PC-3 (cell line): ENCODE measurements at regions not wholly inside any gene's neighbourhood (a gene's known extent, or its start where the extent isn't known, plus 50 kb on each side); places are given as distances from the start of the nearest gene placed in this dataset.
"Not testable (repeated sequence)": the region's sequence is repeated elsewhere in the genome, so short reads cannot be mapped to it uniquely, and the experiment has no call there.

Source experiments
- ATAC-seq: fragments of 200-7000 bp; cut with Tn5 transposase; 2 replicates; pipeline ENCODE4 v1.9.1; 2020; ENCODE audit warnings: mild to moderate bottlenecking, moderate library complexity
- BruUV-seq: library from RNA; stranded (reverse); fragments of 400-500 nt; replicated peaks from 2 replicates; lab custom pipeline; 2021; lab: Mats Ljungman, UMichigan
- CTCF ChIA-PET: fragments of 300-600 bp; sonication (Branson Sonifier 250); formaldehyde crosslinking; loops from one replicate; lab custom pipeline; 2022; ENCODE audit warnings: antibody characterized with exemption; lab: Charles Lee
- POLR2A ChIA-PET: fragments of 300-600 bp; sonication (Branson Sonifier 250); formaldehyde crosslinking; loops from one replicate; lab custom pipeline; 2022; ENCODE audit warnings: antibody characterized with exemption; ENCODE audit not compliant: unreplicated experiment; lab: Charles Lee
- DNase-seq: peaks from one replicate; pipeline ENCODE4 v3.0.0-alpha.2; 2015
- H2AFZ ChIP-seq: fragments of 300-600 bp; sonication (generic); 2 replicates; pipeline ENCODE4 v1.6.0; 2016; ENCODE audit warnings: antibody characterized with exemption, low read length
- H3F3A ChIP-seq: fragments of 300-600 bp; sonication (generic); one replicate; pipeline ENCODE4 v1.6.0; 2017; ENCODE audit warnings: antibody characterized with exemption, low read length, control low read depth, mild to moderate bottlenecking; ENCODE audit not compliant: unreplicated experiment
- H3K27ac ChIP-seq: fragments of 300-600 bp; sonication (generic); 2 replicates; pipeline ENCODE4 v1.5.1; 2016; ENCODE audit warnings: mild to moderate bottlenecking, low read length
- H3K27me3 ChIP-seq: fragments of 300-600 bp; sonication (generic); 2 replicates; pipeline ENCODE4 v1.6.1; 2016; ENCODE audit warnings: low read length, mixed read lengths
- H3K36me3 ChIP-seq: fragments of 300-600 bp; sonication (generic); 2 replicates; pipeline ENCODE4 v1.6.1; 2016; ENCODE audit warnings: low read depth, mixed run types, low read length, mixed read lengths
- H3K4me1 ChIP-seq: fragments of 300-600 bp; sonication (generic); 2 replicates; pipeline ENCODE4 v1.5.1; 2016; ENCODE audit warnings: low read length; ENCODE audit not compliant: insufficient read depth
- H3K4me2 ChIP-seq: fragments of 300-600 bp; sonication (generic); 2 replicates; pipeline ENCODE4 v1.6.0; 2016; ENCODE audit warnings: low read length
- H3K4me3 ChIP-seq: fragments of 300-600 bp; sonication (generic); 2 replicates; pipeline ENCODE4 v1.5.1; 2016; ENCODE audit warnings: mild to moderate bottlenecking, low read length, mixed read lengths
- H3K79me2 ChIP-seq: fragments of 300-600 bp; sonication (generic); 2 replicates; pipeline ENCODE4 v1.6.1; 2017; ENCODE audit warnings: low read length, mixed read lengths
- H3K9ac ChIP-seq: fragments of 300-600 bp; sonication (generic); 2 replicates; pipeline ENCODE4 v1.6.0; 2016; ENCODE audit warnings: mild to moderate bottlenecking, low read length
- H3K9me2 ChIP-seq: fragments of 300-600 bp; sonication (generic); replicated peaks from 2 replicates; pipeline ENCODE4 v1.6.1; 2016; ENCODE audit warnings: mixed run types, low read length, mixed read lengths
- H3K9me3 ChIP-seq: fragments of 300-600 bp; sonication (generic); 2 replicates; pipeline ENCODE4 v1.6.1; 2016; ENCODE audit warnings: low read length, mixed read lengths
- H4K20me1 ChIP-seq: fragments of 300-600 bp; sonication (generic); 2 replicates; pipeline ENCODE4 v1.6.1; 2016; ENCODE audit warnings: low read length, mixed read lengths
- EZH2 ChIP-seq: fragments of 300-600 bp; sonication (generic); IDR thresholded peaks from one replicate; pipeline ENCODE4 v1.6.1; 2017; ENCODE audit warnings: antibody characterized with exemption, mild to moderate bottlenecking, low read length; ENCODE audit not compliant: unreplicated experiment
- EZH2phosphoT487 ChIP-seq: fragments of 300-600 bp; sonication (generic); IDR thresholded peaks from 2 replicates; pipeline ENCODE4 v1.6.1; 2018; ENCODE audit warnings: mild to moderate bottlenecking, antibody characterized with exemption, low read length, borderline replicate concordance
- intact Hi-C: fragments of 100-400 bp; cut with micrococcal nuclease; formaldehyde crosslinking; loops from 2 replicates; pipeline ENCODE4 v1.9.0; 2023
- TF ChIP-seq, protein P1 (sequence below): fragments of 300-600 bp; sonication (generic); conservative IDR thresholded peaks from 2 replicates; pipeline ENCODE4 v1.5.1; 2017; ENCODE audit warnings: antibody characterized with exemption, low read depth, mild to moderate bottlenecking, low read length

DNA sequence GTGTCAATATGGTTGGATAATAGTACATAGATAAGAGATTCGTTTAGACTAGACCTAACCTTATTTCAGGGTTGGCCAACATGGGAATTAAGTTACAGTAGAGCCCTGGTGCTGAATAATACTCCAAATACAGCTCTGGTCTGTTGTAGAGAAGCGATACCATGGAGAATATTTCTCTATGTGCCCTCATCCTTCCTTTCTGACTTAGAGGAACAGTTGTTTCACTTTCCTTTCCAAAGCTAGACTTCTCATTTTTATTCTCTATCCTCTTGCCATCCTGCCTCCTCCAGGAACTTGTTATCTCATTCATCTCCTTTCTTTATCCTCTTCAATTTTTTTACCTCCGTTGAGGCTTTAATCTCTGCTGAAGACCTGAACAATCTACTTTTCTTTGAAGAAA is 68.9 kb downstream of the EDN1 start:
- Histone ChIP-seq H3K4me3 (no peak overlapping the region), H3K4me2 (no peak overlapping the region), H4K20me1 (no peaks in the 10 kb centered on the region), H3K9ac (no peak overlapping the region), H3K9me2 (no peaks in the 10 kb centered on the region), H3K79me2 (no peaks in the 10 kb centered on the region), H2AFZ (no peak overlapping the region), H3F3A (no peaks in the 10 kb centered on the region), H3K27me3 (no peaks in the 10 kb centered on the region), H3K27ac (no peak overlapping the region), H3K36me3 (no peaks in the 10 kb centered on the region), H3K9me3 (no peaks in the 10 kb centered on the region), H3K4me1 (no peaks in the 10 kb centered on the region)
- CTCF ChIA-PET, result interaction anchor here (0.7 kb wide), 1 partner anchor 1175 kb away, joined by 4 read pairs; no protein-coding TSS in a partner anchor
- DNase-seq (no peak), ATAC-seq (no peak)
- TF ChIP-seq EZH2phosphoT487 (no peak), EZH2 (no peak)
- TF ChIP-seq, protein P1, sequence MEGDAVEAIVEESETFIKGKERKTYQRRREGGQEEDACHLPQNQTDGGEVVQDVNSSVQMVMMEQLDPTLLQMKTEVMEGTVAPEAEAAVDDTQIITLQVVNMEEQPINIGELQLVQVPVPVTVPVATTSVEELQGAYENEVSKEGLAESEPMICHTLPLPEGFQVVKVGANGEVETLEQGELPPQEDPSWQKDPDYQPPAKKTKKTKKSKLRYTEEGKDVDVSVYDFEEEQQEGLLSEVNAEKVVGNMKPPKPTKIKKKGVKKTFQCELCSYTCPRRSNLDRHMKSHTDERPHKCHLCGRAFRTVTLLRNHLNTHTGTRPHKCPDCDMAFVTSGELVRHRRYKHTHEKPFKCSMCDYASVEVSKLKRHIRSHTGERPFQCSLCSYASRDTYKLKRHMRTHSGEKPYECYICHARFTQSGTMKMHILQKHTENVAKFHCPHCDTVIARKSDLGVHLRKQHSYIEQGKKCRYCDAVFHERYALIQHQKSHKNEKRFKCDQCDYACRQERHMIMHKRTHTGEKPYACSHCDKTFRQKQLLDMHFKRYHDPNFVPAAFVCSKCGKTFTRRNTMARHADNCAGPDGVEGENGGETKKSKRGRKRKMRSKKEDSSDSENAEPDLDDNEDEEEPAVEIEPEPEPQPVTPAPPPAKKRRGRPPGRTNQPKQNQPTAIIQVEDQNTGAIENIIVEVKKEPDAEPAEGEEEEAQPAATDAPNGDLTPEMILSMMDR, result no peak
- POLR2A ChIA-PET, result interaction anchor here (0.7 kb wide), 1 partner anchor 24 kb away, joined by 3 read pairs; no protein-coding TSS in a partner anchor
- intact Hi-C loops, result no loop called here
- no TSS peak for BruUV-seq

DNA sequence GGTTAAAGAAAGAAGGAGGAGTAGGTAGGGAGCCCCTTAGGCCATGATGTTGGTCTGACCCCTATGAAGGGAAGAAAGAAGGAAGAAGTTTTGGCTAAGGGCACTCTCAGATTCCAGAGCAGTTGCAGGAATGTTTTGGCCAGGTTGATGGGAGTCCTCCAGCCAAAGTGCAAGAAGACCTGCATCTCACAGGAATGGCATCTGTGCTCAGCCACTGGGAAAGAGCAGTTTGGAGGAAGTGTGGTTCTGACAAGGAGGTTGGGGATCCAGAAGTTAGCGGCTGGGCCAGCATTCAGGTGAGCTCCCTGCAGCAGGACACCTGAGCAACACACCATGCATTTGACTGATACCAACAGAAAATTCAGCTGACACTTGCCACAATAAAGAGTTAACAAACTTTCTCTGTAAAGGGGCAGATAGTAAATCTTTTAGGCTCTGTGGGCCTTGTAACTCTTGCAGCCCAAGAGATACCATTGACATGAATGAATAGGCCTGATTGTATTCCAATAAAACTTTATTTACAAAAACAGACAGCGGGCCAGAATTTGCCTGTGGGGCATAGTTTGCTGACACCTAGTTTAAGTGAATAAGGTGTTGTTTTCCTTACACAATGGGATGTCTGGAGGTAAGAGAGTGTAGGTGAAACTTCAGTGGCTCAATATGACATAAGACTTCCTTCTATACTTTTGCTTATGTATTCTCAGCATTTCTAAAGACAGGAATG is 71.0 kb downstream of the EDN1 start:
- CTCF ChIA-PET, result no interaction called here
- BruUV-seq, result no TSS peak
- intact Hi-C loops, result no loop called here

DNA sequence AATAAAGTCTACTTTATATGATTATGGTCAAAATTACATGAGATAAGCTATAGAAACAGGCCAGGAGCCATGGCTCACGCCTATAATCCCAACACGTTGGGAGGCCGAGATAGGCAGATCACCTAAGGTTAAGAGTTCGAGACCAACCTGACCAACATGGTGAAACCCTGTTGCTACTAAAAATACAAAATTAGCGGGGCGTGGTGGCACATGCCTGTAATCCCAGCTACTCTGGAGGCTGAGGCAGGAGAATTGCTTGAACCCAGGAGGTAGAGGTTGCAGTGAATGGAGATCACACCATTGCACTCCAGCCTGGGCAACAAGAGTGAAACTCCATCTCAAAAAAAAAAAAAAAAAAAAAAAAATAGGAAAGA is 73.1 kb downstream of the EDN1 start:
- H3F3A ChIP-seq, H4K20me1 ChIP-seq, DNase-seq, ATAC-seq, H3K4me1 ChIP-seq, H3K27me3 ChIP-seq, H3K79me2 ChIP-seq, H3K9me2 ChIP-seq, intact Hi-C loops, H2AFZ ChIP-seq, CTCF ChIA-PET, H3K27ac ChIP-seq, H3K9me3 ChIP-seq, H3K4me2 ChIP-seq, BruUV-seq, H3K36me3 ChIP-seq, H3K9ac ChIP-seq, H3K4me3 ChIP-seq: not testable (repeated sequence)
- POLR2A ChIA-PET, result interaction anchor here (0.6 kb wide), 2 partner anchors 34 to 51 kb away, joined by 4 to 12 read pairs; no protein-coding TSS in a partner anchor

More for the DNA sequence above, 71.0 kb downstream of the EDN1 start:
- POLR2A ChIA-PET, result interaction anchor here (0.5 kb wide), 1 partner anchor 32 kb away, joined by 3 read pairs; no protein-coding TSS in a partner anchor
- no peaks in the 10 kb centered on the region for H3K27me3 ChIP-seq
- no peaks in the 10 kb centered on the region for H3K9me2 ChIP-seq
- no peaks in the 10 kb centered on the region for H3K4me1 ChIP-seq
- no peak overlapping the region for H3K4me2 ChIP-seq
- ATAC-seq, result no peak
- no peaks in the 10 kb centered on the region for H4K20me1 ChIP-seq
- DNase-seq, result no peak
- H3K79me2 ChIP-seq, result no peaks in the 10 kb centered on the region
- H3K27ac ChIP-seq, result no peak overlapping the region
- no peaks in the 10 kb centered on the region for H3K9me3 ChIP-seq
- no peak overlapping the region for H3K9ac ChIP-seq
- H3F3A ChIP-seq, result no peaks in the 10 kb centered on the region
- TF ChIP-seq EZH2 (no peak), EZH2phosphoT487 (no peak)
- TF ChIP-seq, protein P1, result no peak
- no peak overlapping the region for H2AFZ ChIP-seq
- H3K4me3 ChIP-seq, result no peak overlapping the region
- H3K36me3 ChIP-seq, result no peaks in the 10 kb centered on the region
